Pancreas (tissue), 10 donors: ENCODE measurements at regions not wholly inside any gene's neighbourhood (a gene's known extent, or its start where the extent isn't known, plus 50 kb on each side); places are given as distances from the start of the nearest gene placed in this dataset.

Experiments used
- ATAC-seq, 4 donors: fragments of 200-7000 bp; cut with Tn5 transposase; one replicate each; pipeline versions ENCODE4 v1.8.0 to v1.9.1; 2020; ENCODE audit warnings: mild to moderate bottlenecking in 4 of 4, moderate library complexity in 4 of 4
- DNase-seq, 6 donors: peaks; one replicate each; pipeline ENCODE4 v3.0.0-alpha.2; 2020
- FAIRE-seq: peaks from 2 replicates; lab custom pipeline; 2012; peaks lifted over from hg19 to GRCh38; lab: Jason Lieb, UNC
- H3K27ac ChIP-seq, 4 donors: fragments of 200-600 bp; sonication (generic); 1 replicate in 3 of 4; 2 replicates in 1 of 4; pipeline versions ENCODE4 v1.5.0 to v1.8.0; 2020
- H3K27me3 ChIP-seq, 4 donors: fragments of 200-600 bp; one replicate each; pipeline ENCODE4 v1.8.0; 2021
- H3K36me3 ChIP-seq, 3 donors: fragments of 200-600 bp; sonication (generic) in 1 of 3; one replicate each; pipeline versions ENCODE4 v1.5.0 to v1.8.0; 2020 to 2021
- H3K4me1 ChIP-seq, 3 donors: fragments of 200-600 bp; one replicate each; pipeline ENCODE4 v1.8.0; 2021
- H3K4me3 ChIP-seq, 4 donors: fragments of 200-600 bp; sonication (generic) in 2 of 4; one replicate each; pipeline versions ENCODE4 v1.5.0 to v1.8.0; 2020 to 2021
- H3K9me3 ChIP-seq, 4 donors: fragments of 200-600 bp; one replicate each; pipeline ENCODE4 v1.8.0; 2021
- WGBS, 2 donors: extraction: QIAGEN DNeasy Blood & Tissue Kit; methylation state at CpG; one replicate each; pipeline ENCODE4 v1.1.7; 2013; 5-methylcytosine and 5-hydroxymethylcytosine counted together
- intact Hi-C, 3 donors: fragments of 100-400 bp; cut with DNase I; formaldehyde crosslinking; loops; one replicate each; pipeline versions ENCODE4 v1.11.1 to v1.14.2; 2022
- TF ChIP-seq, protein P1 (sequence below), 4 donors: fragments of 200-600 bp; sonication (generic) in 3 of 4; IDR thresholded peaks; one replicate each; pipeline versions ENCODE4 v1.5.0 to v1.8.0; 2021; ENCODE audit warnings: antibody characterized with exemption in 4 of 4
- donor health status: healthy with polysubstance abuse.
- donor health status: DM: no; HTN: no; CAD: no; lungs with moderate emphysema.
- donor health status: DM: no; HTN: no; CAD: no.
- donor health status: control.
- donor health status: control.
- donor health status: Bipolar disorder and iron deficiency.
- donor health status: DM: yes; HTN: yes; CAD: no.
- donor health status: DM: no; HTN: no; CAD: no.
- donor health status: DM: no; HTN: no; CAD: no.
- donor health status: DM: yes; HTN: yes; CAD: no.

DNA sequence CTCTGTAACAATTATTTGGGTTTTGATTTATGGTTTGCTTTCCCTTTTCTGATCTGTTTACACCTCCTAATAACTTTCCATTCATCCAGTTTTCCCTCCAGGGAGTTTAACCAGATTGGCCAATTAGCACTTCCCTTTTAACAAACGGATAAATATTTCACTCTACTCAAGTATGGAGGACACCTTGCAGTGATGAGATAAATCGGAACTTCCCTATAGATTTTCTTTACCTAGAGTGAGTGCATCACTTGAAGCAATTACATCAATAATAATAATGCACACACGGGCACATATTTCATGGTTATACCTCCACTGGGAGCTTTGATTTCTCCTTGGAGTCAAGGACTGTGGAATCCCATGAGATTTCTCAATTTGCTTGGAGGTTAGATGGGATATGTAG lies 239.1 kb upstream of the CFAP20DC start:
- TF ChIP-seq, protein P1, sequence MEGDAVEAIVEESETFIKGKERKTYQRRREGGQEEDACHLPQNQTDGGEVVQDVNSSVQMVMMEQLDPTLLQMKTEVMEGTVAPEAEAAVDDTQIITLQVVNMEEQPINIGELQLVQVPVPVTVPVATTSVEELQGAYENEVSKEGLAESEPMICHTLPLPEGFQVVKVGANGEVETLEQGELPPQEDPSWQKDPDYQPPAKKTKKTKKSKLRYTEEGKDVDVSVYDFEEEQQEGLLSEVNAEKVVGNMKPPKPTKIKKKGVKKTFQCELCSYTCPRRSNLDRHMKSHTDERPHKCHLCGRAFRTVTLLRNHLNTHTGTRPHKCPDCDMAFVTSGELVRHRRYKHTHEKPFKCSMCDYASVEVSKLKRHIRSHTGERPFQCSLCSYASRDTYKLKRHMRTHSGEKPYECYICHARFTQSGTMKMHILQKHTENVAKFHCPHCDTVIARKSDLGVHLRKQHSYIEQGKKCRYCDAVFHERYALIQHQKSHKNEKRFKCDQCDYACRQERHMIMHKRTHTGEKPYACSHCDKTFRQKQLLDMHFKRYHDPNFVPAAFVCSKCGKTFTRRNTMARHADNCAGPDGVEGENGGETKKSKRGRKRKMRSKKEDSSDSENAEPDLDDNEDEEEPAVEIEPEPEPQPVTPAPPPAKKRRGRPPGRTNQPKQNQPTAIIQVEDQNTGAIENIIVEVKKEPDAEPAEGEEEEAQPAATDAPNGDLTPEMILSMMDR (IDR thresholded peaks at IDR 0.05): no peak
- no peak overlapping the region for H3K27ac ChIP-seq
- no peak overlapping the region for H3K4me3 ChIP-seq
- H3K27me3 ChIP-seq: no peaks in the 10 kb centered on the region
- no peak for FAIRE-seq
- H3K9me3 ChIP-seq: no peaks in the 10 kb centered on the region
- no peak for ATAC-seq
- no peaks in the 10 kb centered on the region for H3K4me1 ChIP-seq
- no peaks in the 10 kb centered on the region for H3K36me3 ChIP-seq
- intact Hi-C loops: no loop called here
- WGBS, 2 donors: 54 to 65% methylated on average over 3 of the region's 3 CpGs
- DNase-seq: no peak

DNA sequence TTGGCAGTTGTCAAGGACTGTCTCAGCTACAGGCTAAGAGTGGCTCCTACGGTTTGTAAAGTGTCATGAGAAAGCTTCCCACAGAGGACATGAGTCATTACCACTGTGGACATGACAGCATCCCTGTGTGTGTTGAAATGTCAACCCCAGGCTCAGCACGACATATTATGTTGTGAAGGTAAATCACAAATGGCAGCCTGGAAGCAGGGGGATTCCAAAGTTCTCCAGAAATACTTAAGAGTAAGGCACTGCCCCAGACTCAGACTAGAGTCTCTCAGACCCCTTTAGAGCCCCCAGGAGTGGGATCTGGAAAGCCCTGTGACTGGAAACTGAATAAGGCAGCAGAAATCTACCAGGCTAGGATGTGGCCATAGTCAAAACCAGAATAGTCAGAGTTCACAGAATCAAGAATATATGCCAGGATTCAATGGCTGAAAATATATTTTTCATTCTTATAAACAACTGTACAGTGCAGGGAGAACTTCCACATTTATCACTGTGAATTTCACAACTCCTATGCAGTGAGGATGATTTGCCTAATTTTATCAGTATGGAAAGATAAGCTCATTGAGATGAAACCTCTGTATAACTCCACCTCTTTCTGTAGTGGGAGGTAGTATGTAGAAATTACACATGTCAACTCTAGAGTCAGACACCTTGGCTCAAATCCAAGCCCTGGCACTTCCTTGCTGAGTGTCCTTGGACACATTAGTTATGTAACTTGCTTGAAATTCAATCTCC lies 237.1 kb upstream of the CFAP20DC start:
- Histone ChIP-seq H3K4me1 (no peaks in the 10 kb centered on the region), H3K27ac (no peak overlapping the region), H3K27me3 (no peaks in the 10 kb centered on the region), H3K9me3 (no peaks in the 10 kb centered on the region), H3K36me3 (no peaks in the 10 kb centered on the region), H3K4me3 (no peak overlapping the region)
- FAIRE-seq (no peak), DNase-seq (peak; percentile 61 to 86 (median 80)), ATAC-seq (peak; percentile 82 to 96 (median 94))
- TF ChIP-seq, protein P1 (IDR thresholded peaks at IDR 0.05): no peak
- WGBS, 2 donors: 82% methylated on average over 2 of the region's 2 CpGs
- intact Hi-C loops: no loop called here

DNA sequence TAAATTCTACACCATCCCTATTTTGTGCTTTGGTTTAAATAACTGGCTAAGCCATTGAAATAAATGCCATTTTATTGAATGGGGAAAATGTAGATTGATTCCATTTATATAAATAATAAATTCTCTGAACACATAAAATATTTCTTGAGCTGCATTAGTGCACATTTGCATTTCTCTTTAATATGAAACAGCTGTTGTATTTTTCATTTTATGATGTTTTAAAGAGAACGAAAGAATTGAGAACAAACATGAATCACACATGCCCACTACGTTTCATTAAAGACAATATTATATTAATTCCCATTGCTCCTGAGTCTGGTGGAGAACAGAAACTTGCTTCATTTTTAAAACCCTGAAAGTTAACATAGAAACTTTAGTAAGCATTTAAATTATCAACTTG lies 235.7 kb upstream of the CFAP20DC start:
- DNase-seq (no peak), FAIRE-seq (no peak), ATAC-seq (no peak)
- Histone ChIP-seq H3K36me3 (no peaks in the 10 kb centered on the region), H3K27me3 (no peaks in the 10 kb centered on the region), H3K4me1 (no peaks in the 10 kb centered on the region), H3K9me3 (no peaks in the 10 kb centered on the region), H3K27ac (no peak overlapping the region), H3K4me3 (no peak overlapping the region)
- TF ChIP-seq, protein P1 (IDR thresholded peaks at IDR 0.05): no peak
- 87 to 93% methylated on average over 2 of the region's 2 CpGs for WGBS, 2 donors
- intact Hi-C loops: no loop called here

DNA sequence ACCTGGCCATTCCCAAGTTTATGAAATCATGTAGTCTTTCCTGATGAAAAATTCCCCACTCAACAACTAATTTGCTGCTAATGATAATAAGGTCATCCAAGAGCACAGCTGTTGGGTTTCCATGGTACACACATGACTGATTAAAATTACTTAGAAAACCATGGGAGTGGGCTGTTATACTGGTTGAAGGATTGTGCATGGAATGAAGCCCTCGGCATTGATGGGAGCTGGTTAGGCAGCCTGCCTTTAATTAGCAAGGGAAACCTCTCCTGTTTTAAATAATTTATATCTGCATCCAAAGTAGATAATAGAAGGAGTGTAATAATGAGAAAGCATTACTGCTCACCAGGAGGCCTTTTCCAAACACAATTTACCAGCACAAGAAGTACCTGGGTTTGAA lies 235.1 kb upstream of the CFAP20DC start:
- H3K4me1 ChIP-seq: no peaks in the 10 kb centered on the region
- no peak overlapping the region for H3K27ac ChIP-seq
- no peaks in the 10 kb centered on the region for H3K9me3 ChIP-seq
- H3K27me3 ChIP-seq: no peaks in the 10 kb centered on the region
- H3K4me3 ChIP-seq: no peak overlapping the region
- ATAC-seq: no peak
- no peak for FAIRE-seq
- no peaks in the 10 kb centered on the region for H3K36me3 ChIP-seq
- intact Hi-C loops: no loop called here
- TF ChIP-seq, protein P1 (IDR thresholded peaks at IDR 0.05): no peak
- WGBS, 2 donors: 87 to 92% methylated on average over 1 of the region's 1 CpG
- DNase-seq: no peak

DNA sequence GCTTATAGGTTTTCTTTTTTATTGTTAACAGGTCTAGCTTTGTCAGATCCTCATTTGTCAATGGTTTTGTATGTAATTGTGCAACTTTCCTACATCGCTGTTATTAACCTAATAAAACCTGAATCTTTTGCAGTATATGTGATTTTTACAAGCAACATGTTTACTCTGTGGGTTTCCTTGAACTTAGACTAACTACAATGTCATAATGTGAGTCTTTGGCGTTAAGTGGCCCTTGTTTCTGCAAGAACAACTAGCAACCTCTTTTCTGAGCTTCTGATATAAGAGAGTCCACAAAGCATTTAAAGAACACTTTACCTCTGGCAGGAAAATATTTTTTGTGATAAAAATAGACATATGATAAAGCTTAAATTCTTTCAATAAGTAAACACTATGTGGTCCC lies 230.3 kb upstream of the CFAP20DC start:
- Histone ChIP-seq H3K27me3 (no peaks in the 10 kb centered on the region), H3K36me3 (no peaks in the 10 kb centered on the region), H3K9me3 (no peaks in the 10 kb centered on the region), H3K4me1 (peaks cover 0 to 3% (median 0%) of the 10 kb centered on the region in 3 donors), H3K27ac (no peak overlapping the region), H3K4me3 (no peak overlapping the region)
- DNase-seq (no peak), ATAC-seq (no peak), FAIRE-seq (no peak)
- intact Hi-C loops: no loop called here
- TF ChIP-seq, protein P1 (IDR thresholded peaks at IDR 0.05): no peak
- 86 to 89% methylated on average over 2 of the region's 2 CpGs for WGBS, 2 donors
